Gastrocnemius medialis (tissue), 4 donors: ENCODE measurements at regions not wholly inside any gene's neighbourhood (a gene's known extent, or its start where the extent isn't known, plus 50 kb on each side); places are given as distances from the start of the nearest gene placed in this dataset.

Experiments used
- POLR2A ChIP-seq, 2 donors: fragments of 450-650 bp; IDR thresholded peaks; one replicate each; pipeline ENCODE4 v1.6.1; 2017; ENCODE audit warnings: antibody characterized with exemption in 2 of 2, mild to moderate bottlenecking in 2 of 2, moderate library complexity in 2 of 2
- TF ChIP-seq, protein P1 (sequence below), 5 experiments: fragments of 450-650 bp in 3 of 5; fragments of 200-600 bp in 2 of 5; sonication (generic) in 2 of 5; IDR thresholded peaks in 4 of 5; conservative IDR thresholded peaks in 1 of 5; 1 replicate in 4 of 5; 2 replicates in 1 of 5; pipeline ENCODE4 v1.5.1; 2016 to 2019; ENCODE audit warnings: antibody characterized with exemption in 5 of 5, mild to moderate bottlenecking in 3 of 5, moderate library complexity in 3 of 5

DNA sequence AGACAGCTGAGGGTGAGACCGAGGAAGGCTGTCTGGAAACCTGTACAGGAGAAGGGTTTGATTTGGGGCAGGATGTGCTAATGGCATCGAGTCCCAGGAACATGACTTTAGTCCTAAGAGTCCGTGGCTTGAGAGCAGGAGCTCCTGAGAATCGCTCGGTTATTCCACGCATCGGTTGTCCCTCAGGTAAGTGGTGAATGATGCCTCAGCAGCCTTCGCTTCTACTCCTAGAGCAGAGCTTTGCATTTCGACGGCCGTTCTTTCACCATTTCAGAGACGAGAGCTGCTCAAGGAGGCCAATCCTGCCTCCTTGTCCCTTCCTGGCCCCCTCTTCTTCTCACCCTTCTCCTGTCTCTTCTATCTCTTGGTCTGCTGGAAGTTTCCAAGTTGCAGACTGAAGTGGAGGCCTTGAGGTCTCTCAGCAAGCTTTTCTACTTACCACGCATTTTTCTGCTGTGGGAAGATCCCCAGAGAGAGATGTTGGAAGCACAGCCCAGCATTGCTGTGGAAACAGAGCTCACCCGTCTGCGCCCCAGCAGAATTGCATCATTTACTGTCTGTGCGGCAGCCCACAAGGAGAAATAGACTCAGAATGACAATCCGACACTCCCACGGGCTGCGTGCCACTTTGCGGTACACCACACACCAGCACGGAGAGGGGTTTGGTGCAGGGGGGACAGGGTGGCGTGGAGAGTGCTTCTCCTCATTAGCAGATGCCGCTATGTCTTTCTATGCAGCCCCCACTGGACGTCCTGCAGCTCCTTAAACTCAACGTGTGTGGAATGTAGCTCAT, 270.7 kb upstream of the C1orf174 start:
- TF ChIP-seq, protein P1, sequence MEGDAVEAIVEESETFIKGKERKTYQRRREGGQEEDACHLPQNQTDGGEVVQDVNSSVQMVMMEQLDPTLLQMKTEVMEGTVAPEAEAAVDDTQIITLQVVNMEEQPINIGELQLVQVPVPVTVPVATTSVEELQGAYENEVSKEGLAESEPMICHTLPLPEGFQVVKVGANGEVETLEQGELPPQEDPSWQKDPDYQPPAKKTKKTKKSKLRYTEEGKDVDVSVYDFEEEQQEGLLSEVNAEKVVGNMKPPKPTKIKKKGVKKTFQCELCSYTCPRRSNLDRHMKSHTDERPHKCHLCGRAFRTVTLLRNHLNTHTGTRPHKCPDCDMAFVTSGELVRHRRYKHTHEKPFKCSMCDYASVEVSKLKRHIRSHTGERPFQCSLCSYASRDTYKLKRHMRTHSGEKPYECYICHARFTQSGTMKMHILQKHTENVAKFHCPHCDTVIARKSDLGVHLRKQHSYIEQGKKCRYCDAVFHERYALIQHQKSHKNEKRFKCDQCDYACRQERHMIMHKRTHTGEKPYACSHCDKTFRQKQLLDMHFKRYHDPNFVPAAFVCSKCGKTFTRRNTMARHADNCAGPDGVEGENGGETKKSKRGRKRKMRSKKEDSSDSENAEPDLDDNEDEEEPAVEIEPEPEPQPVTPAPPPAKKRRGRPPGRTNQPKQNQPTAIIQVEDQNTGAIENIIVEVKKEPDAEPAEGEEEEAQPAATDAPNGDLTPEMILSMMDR (IDR thresholded peaks at IDR 0.05 in 4 of 5, conservative IDR thresholded peaks at IDR 0.05 in 1 of 5), result no peak
- TF ChIP-seq POLR2A (IDR thresholded peaks at IDR 0.05), result no peak
